MM.1S (cell line): ENCODE measurements at regions not wholly inside any gene's neighbourhood (a gene's known extent, or its start where the extent isn't known, plus 50 kb on each side); places are given as distances from the start of the nearest gene placed in this dataset.

Source experiments
- DNase-seq: peaks from one replicate; pipeline ENCODE4 v3.0.0-alpha.2; 2015
- H2AFZ ChIP-seq: fragments of 300-600 bp; sonication (generic); 2 replicates; pipeline ENCODE4 v1.6.0; 2016; ENCODE audit warnings: antibody characterized with exemption, low read length
- H3F3A ChIP-seq: fragments of 300-600 bp; sonication (generic); 2 replicates; pipeline ENCODE4 v1.6.1; 2016; ENCODE audit warnings: mild to moderate bottlenecking, antibody characterized with exemption, low read length, moderate library complexity, mixed read lengths; ENCODE audit not compliant: insufficient read depth
- H3K27ac ChIP-seq: fragments of 300-600 bp; sonication (generic); 2 replicates; pipeline ENCODE4 v1.5.1; 2016; ENCODE audit warnings: mild to moderate bottlenecking, low read length
- H3K27me3 ChIP-seq: fragments of 300-600 bp; sonication (generic); replicated peaks from 2 replicates; pipeline ENCODE4 v1.6.0; 2016; ENCODE audit warnings: low read length; ENCODE audit not compliant: insufficient read depth
- H3K36me3 ChIP-seq: fragments of 300-600 bp; sonication (generic); replicated peaks from 2 replicates; pipeline ENCODE4 v1.6.1; 2016; ENCODE audit warnings: mild to moderate bottlenecking, low read length, mixed read lengths; ENCODE audit not compliant: insufficient read depth
- H3K4me1 ChIP-seq: fragments of 300-600 bp; sonication (generic); 2 replicates; pipeline ENCODE4 v1.6.1; 2016; ENCODE audit warnings: low read length, mixed read lengths
- H3K4me2 ChIP-seq: fragments of 300-600 bp; sonication (generic); 2 replicates; pipeline ENCODE4 v1.6.0; 2016; ENCODE audit warnings: low read depth, low read length
- H3K4me3 ChIP-seq: fragments of 300-600 bp; sonication (generic); 2 replicates; pipeline ENCODE4 v1.5.1; 2016; ENCODE audit warnings: low read length, mixed read lengths
- H3K79me2 ChIP-seq: fragments of 300-600 bp; sonication (generic); 2 replicates; pipeline ENCODE4 v1.6.1; 2016; ENCODE audit warnings: mixed run types, low read length, mixed read lengths
- H3K9ac ChIP-seq: fragments of 300-600 bp; sonication (generic); 2 replicates; pipeline ENCODE4 v1.6.1; 2016; ENCODE audit warnings: low read length, mixed read lengths
- H3K9me2 ChIP-seq: fragments of 300-600 bp; sonication (generic); replicated peaks from 2 replicates; pipeline ENCODE4 v1.6.1; 2016; ENCODE audit warnings: mild to moderate bottlenecking, low read length, mixed read lengths; ENCODE audit not compliant: insufficient read depth
- H3K9me3 ChIP-seq: fragments of 300-600 bp; sonication (generic); replicated peaks from 2 replicates; pipeline ENCODE4 v1.6.1; 2016; ENCODE audit warnings: mild to moderate bottlenecking, low read length, mixed read lengths; ENCODE audit not compliant: insufficient read depth
- H4K20me1 ChIP-seq: fragments of 300-600 bp; sonication (generic); 2 replicates; pipeline ENCODE4 v1.6.1; 2016; ENCODE audit warnings: mild to moderate bottlenecking, low read length, moderate library complexity, mixed read lengths; ENCODE audit not compliant: insufficient read depth
- EZH2 ChIP-seq: fragments of 300-600 bp; sonication (generic); optimal IDR thresholded peaks from 2 replicates; pipeline ENCODE3; 2017; ENCODE audit warnings: low read depth, mild to moderate bottlenecking, antibody characterized with exemption, low read length, mixed read lengths
- EZH2phosphoT487 ChIP-seq: fragments of 300-600 bp; sonication (generic); IDR thresholded peaks from 2 replicates; pipeline ENCODE4 v1.6.1; 2018; ENCODE audit warnings: antibody characterized with exemption, low read length
- TF ChIP-seq, protein P1 (sequence below): fragments of 300-600 bp; sonication (generic); IDR thresholded peaks from 2 replicates; pipeline ENCODE4 v1.5.1; 2016; ENCODE audit warnings: antibody characterized with exemption, low read length, mixed read lengths

DNA sequence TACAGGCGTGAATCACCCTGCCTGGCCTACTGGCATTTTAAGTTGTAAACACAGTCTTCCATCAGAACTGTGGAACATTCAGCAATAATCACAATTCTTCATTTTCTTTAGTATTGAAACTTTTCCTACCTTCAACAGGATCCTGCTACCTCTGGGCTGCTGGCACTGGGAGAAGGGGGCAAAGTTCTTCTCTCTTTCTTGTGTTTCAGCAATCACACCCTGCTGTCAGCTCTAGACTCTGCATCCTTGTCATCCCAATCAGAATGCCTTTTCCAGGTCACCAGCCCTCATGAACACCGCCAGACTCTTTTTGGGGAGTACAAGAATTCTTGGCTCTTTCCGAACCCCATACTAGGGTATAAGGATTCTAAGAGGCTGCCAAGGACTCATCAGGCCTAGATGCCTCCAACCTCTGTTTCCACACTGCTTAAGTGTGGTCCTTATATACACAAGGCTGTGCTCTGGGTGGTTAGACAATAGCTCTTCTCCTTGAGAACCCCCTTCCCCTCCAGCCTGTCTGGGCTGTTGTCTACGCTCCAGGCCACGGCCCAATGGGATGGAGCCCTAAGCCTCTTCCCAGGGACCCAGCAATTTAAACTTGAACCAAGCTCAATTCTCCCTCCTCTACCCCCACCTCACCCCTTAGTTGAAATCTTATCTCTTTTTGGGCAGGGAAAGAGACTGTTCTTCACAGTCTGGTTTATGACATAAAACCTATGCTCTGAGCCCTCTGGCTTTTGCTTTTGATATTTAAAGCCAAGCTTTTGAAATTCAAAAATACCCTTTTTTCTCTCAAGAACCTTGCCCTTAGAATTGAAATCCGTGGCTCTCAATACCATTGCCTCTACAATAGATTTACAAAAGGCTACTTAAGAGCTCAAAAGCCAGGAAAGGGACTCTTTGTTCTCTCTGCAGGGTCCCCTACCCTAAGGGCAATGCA is 327.4 kb downstream of the BUD13 start:
- no peak for TF ChIP-seq EZH2
- Histone ChIP-seq H3K27ac (no peak overlapping the region), H2AFZ (no peak overlapping the region), H3K27me3 (no peaks in the 10 kb centered on the region), H3K79me2 (no peaks in the 10 kb centered on the region), H3K9me3 (no peaks in the 10 kb centered on the region), H3K4me2 (no peak overlapping the region), H3F3A (no peaks in the 10 kb centered on the region), H3K36me3 (no peaks in the 10 kb centered on the region), H3K9ac (no peak overlapping the region), H4K20me1 (no peaks in the 10 kb centered on the region), H3K4me1 (no peaks in the 10 kb centered on the region), H3K4me3 (no peak overlapping the region), H3K9me2 (no peaks in the 10 kb centered on the region)
- DNase-seq: no peak

DNA sequence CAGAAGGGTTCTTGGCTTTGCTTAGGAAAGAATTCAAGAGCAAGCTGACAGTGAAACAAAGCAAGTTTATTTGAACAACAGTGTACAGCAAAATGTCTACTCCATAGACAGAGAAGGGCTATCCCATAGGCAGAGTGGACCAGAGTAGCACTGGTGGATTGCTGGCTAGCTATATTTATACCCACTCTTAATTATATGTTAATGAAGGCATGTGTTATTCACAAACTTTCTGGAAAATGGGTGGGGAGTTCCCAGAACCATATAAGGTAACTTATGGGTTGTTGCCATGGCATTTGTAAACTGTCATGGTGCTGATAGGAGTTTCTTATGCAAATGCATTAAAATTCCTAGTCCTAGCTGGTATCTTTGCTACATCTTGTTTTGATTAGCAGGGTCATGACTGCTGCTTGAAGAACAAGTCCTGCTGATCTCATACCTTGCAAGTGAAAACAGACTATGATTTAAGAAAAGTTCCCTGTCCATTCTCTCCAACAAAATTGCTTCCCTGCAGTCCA is 330.5 kb downstream of the BUD13 start:
- Histone ChIP-seq H3F3A (no peaks in the 10 kb centered on the region), H4K20me1 (no peaks in the 10 kb centered on the region), H3K4me1 (no peaks in the 10 kb centered on the region), H3K9me2 (no peaks in the 10 kb centered on the region), H3K4me2 (no peak overlapping the region), H3K36me3 (no peaks in the 10 kb centered on the region), H3K9ac (no peak overlapping the region), H2AFZ (no peak overlapping the region), H3K9me3 (no peaks in the 10 kb centered on the region), H3K27ac (no peak overlapping the region), H3K79me2 (no peaks in the 10 kb centered on the region), H3K4me3 (no peak overlapping the region), H3K27me3 (no peaks in the 10 kb centered on the region)
- no peak for DNase-seq
- no peak for TF ChIP-seq EZH2phosphoT487
- TF ChIP-seq, protein P1, sequence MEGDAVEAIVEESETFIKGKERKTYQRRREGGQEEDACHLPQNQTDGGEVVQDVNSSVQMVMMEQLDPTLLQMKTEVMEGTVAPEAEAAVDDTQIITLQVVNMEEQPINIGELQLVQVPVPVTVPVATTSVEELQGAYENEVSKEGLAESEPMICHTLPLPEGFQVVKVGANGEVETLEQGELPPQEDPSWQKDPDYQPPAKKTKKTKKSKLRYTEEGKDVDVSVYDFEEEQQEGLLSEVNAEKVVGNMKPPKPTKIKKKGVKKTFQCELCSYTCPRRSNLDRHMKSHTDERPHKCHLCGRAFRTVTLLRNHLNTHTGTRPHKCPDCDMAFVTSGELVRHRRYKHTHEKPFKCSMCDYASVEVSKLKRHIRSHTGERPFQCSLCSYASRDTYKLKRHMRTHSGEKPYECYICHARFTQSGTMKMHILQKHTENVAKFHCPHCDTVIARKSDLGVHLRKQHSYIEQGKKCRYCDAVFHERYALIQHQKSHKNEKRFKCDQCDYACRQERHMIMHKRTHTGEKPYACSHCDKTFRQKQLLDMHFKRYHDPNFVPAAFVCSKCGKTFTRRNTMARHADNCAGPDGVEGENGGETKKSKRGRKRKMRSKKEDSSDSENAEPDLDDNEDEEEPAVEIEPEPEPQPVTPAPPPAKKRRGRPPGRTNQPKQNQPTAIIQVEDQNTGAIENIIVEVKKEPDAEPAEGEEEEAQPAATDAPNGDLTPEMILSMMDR: no peak
- no peak for TF ChIP-seq EZH2

- Histone ChIP-seq H3K79me2 (no peaks in the 10 kb centered on the region), H2AFZ (no peak overlapping the region), H3K4me3 (no peak overlapping the region), H3K36me3 (no peaks in the 10 kb centered on the region), H3K4me2 (no peak overlapping the region), H3F3A (no peaks in the 10 kb centered on the region), H3K9me2 (no peaks in the 10 kb centered on the region), H3K27me3 (no peaks in the 10 kb centered on the region), H3K9ac (no peak overlapping the region), H4K20me1 (no peaks in the 10 kb centered on the region), H3K27ac (no peak overlapping the region), H3K4me1 (no peaks in the 10 kb centered on the region), H3K9me3 (no peaks in the 10 kb centered on the region)
- DNase-seq: no peak
- TF ChIP-seq, protein P1: no peak
- no peak for TF ChIP-seq EZH2
- no peak for TF ChIP-seq EZH2phosphoT487
Observed at GRCh38 chr11:116439361-116439677, 333.5 kb downstream of the BUD13 start.
